Glomerular visceral epithelial cell (primary cell): ENCODE measurements at regions not wholly inside any gene's neighbourhood (a gene's known extent, or its start where the extent isn't known, plus 50 kb on each side); places are given as distances from the start of the nearest gene placed in this dataset.

Experiments used
- DNase-seq: peaks from one replicate; pipeline ENCODE4 v3.0.0-alpha.2; 2016; ENCODE audit errors: extremely low spot score

- DNase-seq, result no peak
Measured at GRCh38 chr12:39125566-39125965, 220.2 kb upstream of the CPNE8 start.

GRCh38 chr12:39124768-39125167 lies 219.4 kb upstream of the CPNE8 start:
- DNase-seq, result no peak

DNA sequence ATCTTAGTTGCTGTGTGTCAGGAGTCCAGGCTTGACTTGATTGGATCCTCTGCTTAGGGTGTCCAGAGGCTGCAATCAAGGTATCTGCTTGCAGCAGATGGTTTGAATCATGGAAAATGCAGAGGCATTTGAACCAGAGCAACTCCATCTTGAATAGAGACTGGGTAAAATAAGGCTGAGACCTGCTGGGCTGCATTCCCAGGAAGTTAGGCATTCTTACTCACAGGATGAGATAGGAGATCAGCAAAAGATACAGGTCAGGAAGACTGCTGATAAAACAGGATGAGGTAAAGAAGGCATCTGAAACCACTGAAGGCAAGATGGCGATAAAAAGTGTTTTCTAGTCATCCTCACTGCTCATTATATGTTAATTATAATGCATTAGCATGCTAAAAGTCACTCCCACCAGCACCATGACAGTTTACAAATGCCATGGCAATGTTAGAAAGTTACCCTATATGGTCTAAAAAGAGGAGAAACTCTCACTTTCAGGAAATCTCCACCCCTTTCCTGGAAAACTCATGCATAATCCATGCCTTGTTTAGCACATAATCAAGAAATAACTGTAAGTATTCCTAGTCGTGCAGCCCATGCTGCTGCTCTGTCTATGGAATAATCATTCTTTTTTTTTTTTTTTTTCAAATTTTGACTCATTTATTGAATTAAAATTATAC lies 218.3 kb upstream of the CPNE8 start:
- DNase-seq, result no peak

- no peak for DNase-seq
Measured at GRCh38 chr12:39122562-39123204, 217.3 kb upstream of the CPNE8 start.

DNA sequence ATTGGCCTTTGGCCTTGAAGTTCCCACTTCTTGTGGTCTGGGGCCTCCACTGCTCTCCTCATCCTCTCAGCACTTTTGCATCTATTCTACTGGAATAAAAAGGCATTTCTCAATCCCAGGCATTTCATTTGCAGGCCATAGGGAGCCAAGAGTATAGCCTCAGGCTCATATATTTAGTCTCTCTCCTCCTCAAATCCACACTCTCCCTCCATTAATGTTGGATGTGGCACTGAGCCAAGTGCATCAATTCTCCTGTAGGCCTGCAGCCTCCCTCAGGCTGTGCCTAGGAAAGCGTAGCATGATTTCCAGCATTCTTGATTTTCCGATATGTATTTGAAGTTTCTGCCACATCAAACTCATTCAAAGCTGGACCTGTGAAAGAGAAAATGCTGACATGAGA lies 211.5 kb upstream of the CPNE8 start:
- no peak for DNase-seq

DNA sequence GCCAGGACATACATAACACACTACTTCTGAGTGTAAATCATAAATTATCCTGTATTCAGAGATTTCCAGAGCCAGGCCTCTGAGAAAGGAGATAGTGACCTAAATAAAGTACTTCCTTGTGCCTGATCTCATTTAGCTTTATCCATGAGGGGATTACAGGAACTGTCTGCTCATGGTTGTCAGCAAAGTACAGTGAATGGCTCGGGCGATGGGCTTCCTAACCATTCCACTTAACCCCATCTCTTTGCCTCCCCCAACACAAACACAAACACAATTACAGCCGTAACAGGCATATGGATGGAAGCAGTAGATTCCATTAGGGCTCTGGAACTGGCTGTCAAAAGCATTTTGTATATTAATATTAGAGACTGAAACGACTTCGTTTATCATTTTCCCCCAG lies 206.7 kb upstream of the CPNE8 start:
- no peak for DNase-seq

DNA sequence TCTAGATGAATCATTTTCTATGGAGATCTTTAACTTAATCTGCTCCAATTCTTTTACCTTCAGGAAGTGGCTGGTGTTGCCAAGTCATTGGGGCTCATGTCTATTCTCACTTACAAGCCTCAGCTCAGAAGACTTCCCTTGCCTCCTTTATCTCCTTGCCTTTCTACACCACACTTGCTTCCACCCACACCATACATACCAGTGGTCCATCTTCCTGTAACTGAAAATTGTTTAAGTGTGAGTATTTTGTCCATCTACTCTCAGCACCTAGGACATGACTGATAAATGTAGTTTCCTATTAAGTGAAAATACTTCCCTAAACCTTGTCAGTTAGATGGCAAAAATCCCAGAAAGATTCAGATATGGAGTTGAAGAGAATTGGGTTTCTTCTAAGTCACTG lies 199.7 kb upstream of the CPNE8 start:
- no peak for DNase-seq

DNA sequence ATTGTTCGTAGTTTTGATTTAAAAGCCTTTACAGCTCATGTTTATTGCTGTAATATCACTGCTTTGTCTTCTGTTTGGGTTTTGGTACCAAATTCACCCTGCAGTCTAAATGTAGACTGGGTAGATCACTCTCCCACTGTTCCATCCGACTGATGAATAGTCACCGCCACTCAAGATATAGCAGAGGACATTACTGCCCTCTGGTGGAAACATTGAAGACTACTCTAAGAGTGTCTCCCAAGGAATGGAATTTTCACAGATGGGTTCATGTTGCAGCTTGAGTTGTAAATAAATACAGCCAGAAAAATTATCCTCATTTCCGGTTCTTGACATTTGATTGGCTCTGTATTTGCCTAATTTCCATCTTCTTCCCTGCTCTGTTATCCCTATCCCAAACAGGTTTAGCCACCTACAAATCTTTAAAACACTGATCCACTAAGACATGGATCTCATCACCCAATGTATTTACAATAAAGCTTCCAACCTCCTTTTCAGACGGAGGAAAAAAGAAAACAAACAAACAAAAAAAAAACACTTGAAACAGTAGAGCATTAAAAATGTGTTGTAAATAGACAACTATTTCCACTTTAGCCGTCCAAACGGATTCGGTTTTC lies 198.3 kb upstream of the CPNE8 start:
- peak; percentile 63 for DNase-seq

- peak; percentile 12 for DNase-seq
Measured at GRCh38 chr12:39102474-39103209, 197.3 kb upstream of the CPNE8 start.

DNA sequence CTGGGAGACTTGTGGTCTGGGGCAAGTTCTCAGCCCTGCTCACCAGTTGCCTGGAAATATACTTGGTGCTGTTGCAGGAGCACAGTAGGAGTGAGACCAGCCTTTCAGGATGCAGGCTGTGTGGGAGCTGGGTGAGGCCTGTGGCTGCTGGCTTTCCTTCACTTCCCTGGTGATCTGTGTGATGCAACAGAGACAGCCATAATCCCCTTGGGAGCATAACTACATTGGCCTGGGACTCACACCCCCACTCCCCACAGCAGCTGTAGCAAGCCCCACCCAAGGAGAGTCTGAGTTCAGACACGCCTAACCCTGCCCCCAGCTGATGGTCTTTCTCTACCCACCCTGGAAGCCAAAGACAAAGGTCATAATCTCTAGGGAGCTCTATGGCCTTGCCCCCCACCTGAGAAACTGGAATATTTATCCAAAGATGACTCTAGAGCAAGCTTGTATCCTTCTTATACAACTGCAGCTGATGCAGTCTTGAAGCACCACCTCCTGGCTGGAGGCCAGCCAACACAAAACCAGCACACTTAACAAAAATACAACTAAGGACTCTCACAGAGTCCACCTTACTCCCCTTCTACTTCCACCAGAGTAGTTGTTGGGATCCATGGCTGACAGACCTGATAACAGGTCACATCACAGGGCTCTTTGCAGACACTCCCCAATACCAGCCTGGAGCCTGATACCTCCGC lies 190.4 kb upstream of the CPNE8 start:
- no peak for DNase-seq

DNA sequence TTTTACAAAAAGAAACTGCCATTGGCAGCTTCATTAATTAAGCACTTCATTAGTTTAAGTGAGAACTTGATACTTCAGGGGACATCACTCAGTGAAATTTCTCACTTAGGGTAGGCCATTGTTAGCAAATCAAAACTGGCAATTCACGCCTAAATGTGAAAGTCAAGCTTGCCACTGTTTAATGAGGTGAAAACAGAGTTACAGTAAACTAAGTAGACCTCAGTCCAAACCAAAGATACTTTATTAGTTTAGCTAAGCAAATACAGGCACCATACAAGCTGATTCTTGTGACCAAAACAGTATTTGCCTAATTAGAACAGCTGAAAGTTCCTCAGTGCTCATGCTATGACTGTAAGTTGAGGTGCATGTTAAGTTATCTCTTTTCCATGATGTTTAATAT lies 176.5 kb upstream of the CPNE8 start:
- DNase-seq, result no peak

- DNase-seq, result no peak
Measured at GRCh38 chr12:39077226-39077625, 171.8 kb upstream of the CPNE8 start.

DNA sequence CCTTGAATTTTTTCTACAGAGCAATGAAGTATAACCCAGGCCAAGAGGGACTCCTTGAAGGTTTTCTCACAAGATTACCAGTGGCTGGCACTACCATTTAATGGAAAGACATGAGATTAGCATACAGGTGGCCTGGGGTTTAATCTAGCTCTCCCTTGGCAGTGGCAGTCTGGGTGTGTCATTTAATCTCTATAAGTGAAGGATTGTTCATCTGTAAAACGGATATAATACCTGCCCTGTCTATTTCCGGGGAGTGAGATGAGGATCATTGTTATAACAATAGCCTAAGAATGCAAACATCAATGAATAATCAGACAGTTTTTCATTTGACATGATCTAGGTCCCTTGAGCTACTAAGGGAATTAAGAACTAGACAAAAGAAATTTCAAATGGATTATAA lies 168.7 kb upstream of the CPNE8 start:
- no peak for DNase-seq

GRCh38 chr12:39072658-39073057 lies 167.3 kb upstream of the CPNE8 start:
- no peak for DNase-seq

- DNase-seq, result no peak
Measured at GRCh38 chr12:39071611-39072010, 166.2 kb upstream of the CPNE8 start.

- DNase-seq, result no peak
Measured at GRCh38 chr12:39070775-39071174, 165.4 kb upstream of the CPNE8 start.

DNA sequence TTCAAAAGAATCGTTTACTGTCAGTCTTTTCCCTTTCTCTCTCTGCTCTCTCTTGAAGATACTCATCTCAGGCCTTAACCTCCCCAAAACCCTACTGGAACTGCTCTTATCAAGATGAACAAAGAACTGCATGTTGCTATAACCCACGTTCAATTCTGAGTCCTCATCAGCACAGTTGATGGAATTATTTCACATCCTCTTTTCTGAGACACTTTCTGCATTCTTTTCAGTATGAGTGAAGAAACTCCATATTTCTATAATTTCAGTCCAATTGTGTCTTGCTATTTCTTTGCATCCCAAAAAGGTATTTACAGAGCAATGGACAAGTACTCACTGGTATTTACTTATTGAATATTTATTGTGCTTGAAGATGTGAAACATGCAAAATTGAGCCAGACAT lies 160.1 kb upstream of the CPNE8 start:
- no peak for DNase-seq

GRCh38 chr12:39064708-39065107 lies 159.3 kb upstream of the CPNE8 start:
- DNase-seq, result no peak

DNA sequence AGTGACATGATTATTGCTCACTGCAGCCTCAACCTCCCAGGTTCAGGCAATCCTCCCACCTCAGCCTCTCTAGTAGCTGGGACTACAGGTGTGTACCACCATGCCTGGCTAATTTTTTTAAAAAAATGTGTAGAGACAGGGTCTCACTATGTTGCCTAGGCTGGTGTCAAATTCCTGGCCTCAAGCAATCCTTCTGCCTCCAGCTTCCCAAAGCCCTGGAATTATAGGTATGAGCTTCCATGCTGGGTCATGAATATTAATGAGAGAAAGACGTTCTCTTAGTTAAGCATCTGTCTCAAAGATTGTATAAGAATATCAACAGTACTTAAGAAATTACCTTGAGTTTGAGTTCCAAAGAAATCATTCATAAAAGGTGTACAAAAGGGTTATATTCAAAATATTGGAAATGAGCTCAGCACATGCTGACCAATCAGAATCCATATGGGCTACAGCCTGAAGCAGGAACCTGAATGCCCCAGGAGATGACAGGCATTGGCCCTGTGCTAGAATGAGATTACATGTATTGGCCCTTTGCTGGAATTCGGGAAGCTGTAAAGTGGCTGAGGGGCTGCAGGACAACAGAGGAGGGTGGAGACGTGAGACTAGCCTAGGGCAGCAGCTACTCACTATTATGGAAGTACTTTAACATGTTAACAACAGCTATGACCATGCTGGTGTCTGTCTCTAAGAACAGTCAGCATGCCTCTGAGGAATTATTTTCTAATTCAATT lies 157.0 kb upstream of the CPNE8 start:
- no peak for DNase-seq

- DNase-seq, result no peak
Measured at GRCh38 chr12:39061576-39061975, 156.2 kb upstream of the CPNE8 start.

DNA sequence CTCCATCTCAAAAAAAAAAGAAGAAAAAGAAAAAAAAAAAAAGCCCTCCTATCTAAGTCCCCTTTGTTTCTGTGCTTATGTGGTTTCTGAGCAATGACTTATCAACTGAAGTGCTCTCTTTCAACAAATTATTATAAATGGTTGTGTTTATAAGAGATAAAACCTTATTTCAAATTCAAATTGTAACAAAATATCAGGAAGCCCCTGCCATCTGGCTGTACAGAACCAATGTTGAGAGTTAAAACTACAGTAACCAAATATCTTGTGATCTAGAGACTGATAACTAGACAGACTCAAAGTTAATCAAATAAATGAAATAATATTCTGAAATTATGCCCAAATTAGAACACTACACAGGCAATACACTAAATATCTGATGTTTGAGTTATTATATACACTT lies 143.0 kb upstream of the CPNE8 start:
- DNase-seq, result no peak
